K562 (cell line): ENCODE measurements at regions not wholly inside any gene's neighbourhood (a gene's known extent, or its start where the extent isn't known, plus 50 kb on each side); places are given as distances from the start of the nearest gene placed in this dataset.

Experiments
- CTCF ChIP-seq, 3 experiments: IDR thresholded peaks in 2 of 3; conservative IDR thresholded peaks in 1 of 3; 2 replicates each; pipeline ENCODE4 v1.5.1; 2011 to 2012; ENCODE audit warnings: low read length in 3 of 3, mild to moderate bottlenecking in 3 of 3, control low read depth in 2 of 3, improper control_type of control experiment in 1 of 3, inconsistent platforms in 1 of 3, low read depth in 1 of 3, mixed read lengths in 1 of 3, moderate library complexity in 1 of 3; ENCODE audit not compliant: insufficient read depth in 2 of 3
- KDM1A ChIP-seq, 2 experiments: fragments of 450-650 bp; IDR thresholded peaks; 2 replicates each; pipeline ENCODE4 v1.6.1; 2016; ENCODE audit warnings: mild to moderate bottlenecking in 2 of 2
- RCOR1 ChIP-seq, 2 experiments: IDR thresholded peaks; 2 replicates each; pipeline ENCODE4 v1.6.1; 2012; ENCODE audit warnings: low read depth in 2 of 2, low read length in 2 of 2, borderline replicate concordance in 1 of 2, improper control_type of control experiment in 1 of 2

DNA sequence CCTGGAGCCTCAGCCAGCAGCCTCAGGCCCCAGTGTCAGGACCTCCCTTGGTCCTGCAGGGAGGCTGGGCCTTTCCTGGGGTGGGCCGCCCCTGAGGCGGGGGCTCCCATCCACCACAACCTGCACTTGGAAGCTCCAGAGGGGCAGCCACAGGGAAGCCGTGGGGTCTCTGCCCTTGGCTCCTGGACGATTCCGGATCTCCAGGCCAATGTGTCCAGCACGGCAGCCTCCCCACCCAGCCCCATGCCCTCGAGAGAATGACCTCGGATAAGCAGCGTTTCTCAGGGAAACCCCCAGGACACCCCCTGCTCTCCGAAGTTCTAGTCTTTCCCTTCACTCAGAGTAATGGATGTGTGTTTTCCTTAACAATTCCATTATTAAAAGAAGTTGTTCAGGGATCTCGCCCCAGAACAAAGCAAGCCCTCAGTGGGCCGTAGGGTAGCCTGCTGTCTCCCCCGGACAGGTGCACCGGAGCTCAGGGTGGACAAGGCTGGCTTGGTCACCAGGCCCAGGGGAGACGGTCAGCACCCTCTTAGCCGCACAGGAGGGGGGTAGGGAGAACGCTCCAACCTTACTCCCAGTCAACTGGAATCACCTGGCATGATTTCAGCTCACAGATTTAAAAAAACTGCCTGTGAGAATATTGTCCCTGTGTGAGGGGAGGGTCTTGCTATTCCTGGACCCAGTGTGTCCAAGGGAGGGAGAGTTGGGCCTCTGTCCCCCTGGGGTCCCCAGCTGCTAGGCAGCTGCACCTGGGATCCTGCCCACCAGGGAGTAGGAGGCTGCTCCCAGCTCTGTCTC is 72.2 kb upstream of the OTOS start:
- TF ChIP-seq CTCF (IDR thresholded peaks at IDR 0.05 in 2 of 3, conservative IDR thresholded peaks at IDR 0.05 in 1 of 3; ENCODE audit: insufficient read depth in 2 of 3, low read depth in 1 of 3, low read length in 3 of 3) = no peak
- no peak for TF ChIP-seq KDM1A (IDR thresholded peaks at IDR 0.05)
- no peak for TF ChIP-seq RCOR1 (IDR thresholded peaks at IDR 0.05; ENCODE audit: borderline replicate concordance in 1 of 2, low read depth in 2 of 2, low read length in 2 of 2)
